ENCODE measurements at regions not wholly inside any gene's neighbourhood (a gene's known extent, or its start where the extent isn't known, plus 50 kb on each side); places are given as distances from the start of the nearest gene placed in this dataset.

DNA sequence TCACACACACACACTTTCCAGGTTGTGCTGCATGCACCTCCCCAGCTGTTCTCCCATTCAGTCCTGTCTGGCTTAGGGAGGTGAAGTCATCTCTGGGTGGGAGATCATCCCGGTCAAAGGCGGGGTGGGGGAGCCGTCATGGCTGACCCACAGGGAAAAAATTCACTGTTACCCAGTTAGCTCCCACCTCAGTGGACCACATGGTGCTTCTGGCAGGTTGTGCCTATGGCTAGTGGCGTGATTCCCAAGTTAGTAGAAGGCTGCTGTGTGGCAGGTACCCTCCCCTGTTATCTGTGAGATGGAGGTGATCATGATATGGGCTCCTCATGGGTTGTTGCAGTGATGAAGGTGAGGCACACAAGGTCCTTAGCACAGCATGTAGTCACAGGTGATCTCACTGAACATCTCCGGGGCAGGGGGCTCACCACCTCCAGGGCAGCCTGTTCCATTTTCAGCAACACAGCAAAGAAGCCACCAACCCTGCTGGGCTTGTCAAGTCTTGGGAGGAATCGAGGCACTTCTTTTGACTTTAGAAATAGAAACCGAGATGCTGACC lies 154.9 kb upstream of the CCND2 start:
- CTCF ChIA-PET: interaction anchor here (1.6 to 5.9 kb wide), 2 partner anchors 11 to 158 kb away, joined by 6 to 30 read pairs; no protein-coding TSS in a partner anchor
- no peaks in the 10 kb centered on the region for H3K27me3 ChIP-seq (ENCODE audit: control insufficient read depth, insufficient read depth, low read length)
- POLR2A ChIA-PET: no interaction called here

DNA sequence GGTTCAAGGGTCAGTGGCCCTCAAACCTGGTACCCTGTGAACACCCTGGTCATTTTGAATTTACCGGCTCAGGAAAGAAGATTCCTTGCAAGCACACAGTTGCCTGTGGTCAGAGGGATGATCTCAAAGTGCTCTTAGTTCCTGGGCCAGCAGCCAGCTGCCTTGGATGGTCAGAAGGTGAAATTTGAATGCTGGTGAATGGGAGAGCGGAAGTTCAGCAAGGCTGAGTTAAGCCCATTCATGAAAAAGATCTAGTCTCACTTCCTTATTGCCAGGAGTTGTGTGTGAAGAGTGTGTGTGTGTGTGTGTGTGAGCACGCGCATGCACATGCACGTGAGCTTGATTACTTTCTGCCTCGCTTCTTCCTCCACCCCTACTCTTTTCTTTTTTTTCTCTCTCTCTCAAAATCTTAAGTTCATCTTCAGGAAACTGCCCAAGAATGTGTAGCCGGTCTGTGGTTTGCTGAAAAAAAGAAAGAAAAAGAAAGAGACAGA lies 155.5 kb upstream of the CCND2 start:
- Histone ChIP-seq H3K27me3 (ENCODE audit: control insufficient read depth, insufficient read depth, low read length) (no peaks in the 10 kb centered on the region), H3K36me3 (ENCODE audit: control insufficient read depth, insufficient read depth, low read length) (no peaks in the 10 kb centered on the region), H3K4me3 (ENCODE audit: low read depth, low read length) (no peak overlapping the region)
- TF ChIP-seq, protein P1, sequence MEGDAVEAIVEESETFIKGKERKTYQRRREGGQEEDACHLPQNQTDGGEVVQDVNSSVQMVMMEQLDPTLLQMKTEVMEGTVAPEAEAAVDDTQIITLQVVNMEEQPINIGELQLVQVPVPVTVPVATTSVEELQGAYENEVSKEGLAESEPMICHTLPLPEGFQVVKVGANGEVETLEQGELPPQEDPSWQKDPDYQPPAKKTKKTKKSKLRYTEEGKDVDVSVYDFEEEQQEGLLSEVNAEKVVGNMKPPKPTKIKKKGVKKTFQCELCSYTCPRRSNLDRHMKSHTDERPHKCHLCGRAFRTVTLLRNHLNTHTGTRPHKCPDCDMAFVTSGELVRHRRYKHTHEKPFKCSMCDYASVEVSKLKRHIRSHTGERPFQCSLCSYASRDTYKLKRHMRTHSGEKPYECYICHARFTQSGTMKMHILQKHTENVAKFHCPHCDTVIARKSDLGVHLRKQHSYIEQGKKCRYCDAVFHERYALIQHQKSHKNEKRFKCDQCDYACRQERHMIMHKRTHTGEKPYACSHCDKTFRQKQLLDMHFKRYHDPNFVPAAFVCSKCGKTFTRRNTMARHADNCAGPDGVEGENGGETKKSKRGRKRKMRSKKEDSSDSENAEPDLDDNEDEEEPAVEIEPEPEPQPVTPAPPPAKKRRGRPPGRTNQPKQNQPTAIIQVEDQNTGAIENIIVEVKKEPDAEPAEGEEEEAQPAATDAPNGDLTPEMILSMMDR (IDR thresholded peaks at IDR 0.05; ENCODE audit: insufficient read depth, low read depth, low read length): no peak
- ChIA-PET POLR2A (interaction anchor here (0.6 kb wide), 1 partner anchor 160 kb away, joined by 3 read pairs; no protein-coding TSS in a partner anchor), CTCF (interaction anchor here (1.6 to 5.9 kb wide), 3 partner anchors 12 to 159 kb away, joined by 3 to 30 read pairs (median 6); no protein-coding TSS in a partner anchor)
- DNase-seq (ENCODE audit: low read depth): peak; percentile 9

More for the DNA sequence above, 154.9 kb upstream of the CCND2 start:
- TF ChIP-seq, protein P1 (IDR thresholded peaks at IDR 0.05; ENCODE audit: insufficient read depth, low read depth, low read length): no peak
- Histone ChIP-seq H3K36me3 (ENCODE audit: control insufficient read depth, insufficient read depth, low read length) (no peaks in the 10 kb centered on the region), H3K4me3 (ENCODE audit: low read depth, low read length) (no peak overlapping the region)
- DNase-seq (ENCODE audit: low read depth): no peak

DNA sequence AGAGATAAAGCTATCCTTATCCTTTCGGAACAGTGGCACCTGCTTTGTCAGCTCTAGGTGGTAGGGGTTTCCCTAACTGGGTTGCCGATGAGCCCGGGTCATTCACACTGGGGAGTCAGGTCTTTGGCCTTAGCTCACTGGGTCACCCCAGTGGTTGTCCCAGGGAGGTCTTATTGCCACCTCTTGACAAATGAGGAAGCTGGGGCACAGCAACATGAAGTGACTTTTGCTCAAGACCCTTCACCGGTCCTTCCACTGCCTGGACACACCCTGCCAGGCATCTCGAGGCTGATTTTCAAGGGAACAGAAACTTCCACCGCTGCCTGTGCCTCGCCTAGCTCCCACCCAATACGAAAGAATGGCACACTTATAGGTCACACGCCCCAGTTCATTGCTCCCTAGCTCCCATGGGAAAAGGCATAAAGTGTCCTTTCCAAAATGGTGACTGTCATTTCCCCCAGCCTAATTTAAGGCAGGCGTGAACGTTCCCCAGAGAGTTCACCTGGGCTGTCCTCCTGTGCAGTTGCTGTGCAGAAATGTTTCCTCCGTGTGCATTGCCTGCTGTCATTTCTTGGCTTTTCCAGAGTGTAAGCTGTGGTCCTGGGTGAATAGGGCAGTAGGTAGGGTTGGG lies 156.1 kb upstream of the CCND2 start:
- ChIA-PET POLR2A (interaction anchor here (0.6 kb wide), 1 partner anchor 160 kb away, joined by 3 read pairs; no protein-coding TSS in a partner anchor), CTCF (interaction anchor here (0.6 to 5.9 kb wide), 6 partner anchors 10 to 159 kb away, joined by 3 to 30 read pairs (median 4); no protein-coding TSS in a partner anchor)

DNA sequence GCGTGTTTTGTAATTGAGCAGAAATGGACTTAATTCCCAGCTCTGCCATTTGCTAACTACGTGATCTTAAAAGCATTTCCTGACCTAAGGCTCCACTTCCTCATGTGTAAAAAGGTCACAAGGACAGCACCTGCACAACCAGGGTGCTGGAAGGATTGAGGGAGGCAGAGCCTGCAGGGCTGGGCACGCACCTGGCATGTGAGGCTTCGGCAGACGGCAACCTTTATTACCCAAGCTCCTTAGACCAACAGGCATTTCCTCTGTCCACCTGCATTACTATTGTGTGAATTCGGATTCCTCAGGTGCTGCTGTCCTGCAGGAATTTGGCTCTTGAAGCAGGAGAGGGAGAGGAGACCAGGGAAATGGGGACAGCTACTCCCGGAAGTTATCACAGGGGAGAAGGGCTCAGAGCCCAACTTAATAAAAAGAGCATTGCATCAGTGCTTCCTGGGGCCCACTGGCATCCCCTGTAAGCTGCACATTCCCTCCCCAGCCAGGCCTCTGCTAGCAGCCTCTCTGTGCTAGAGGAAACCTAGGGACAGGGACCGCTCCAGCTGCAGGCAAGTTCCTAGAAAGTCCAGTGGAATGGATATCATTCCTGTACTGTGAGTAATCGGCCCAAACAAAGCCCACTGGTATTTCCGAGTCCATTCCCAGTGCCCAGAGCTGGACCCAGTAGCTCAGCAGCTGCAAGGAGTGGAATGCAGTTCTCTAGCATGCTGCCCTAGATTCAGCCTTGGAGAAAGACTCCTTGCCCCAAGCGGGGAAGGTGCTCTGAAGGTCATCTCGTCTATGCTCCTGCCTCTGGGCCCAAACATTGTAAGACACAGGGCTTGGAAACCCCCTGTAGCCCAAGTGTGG lies 157.1 kb upstream of the CCND2 start:
- Histone ChIP-seq H3K27me3 (ENCODE audit: control insufficient read depth, insufficient read depth, low read length) (no peaks in the 10 kb centered on the region; the same call in none of the 2 replicates), H3K4me3 (ENCODE audit: low read depth, low read length) (no peak overlapping the region), H3K36me3 (ENCODE audit: control insufficient read depth, insufficient read depth, low read length) (no peaks in the 10 kb centered on the region)
- peak; percentile 19 for DNase-seq (ENCODE audit: low read depth)
- TF ChIP-seq, protein P1 (IDR thresholded peaks at IDR 0.05; ENCODE audit: insufficient read depth, low read depth, low read length): no peak
- ChIA-PET POLR2A (no interaction called here), CTCF (interaction anchor here (0.9 to 5.9 kb wide), 4 partner anchors 9 to 160 kb away, joined by 3 to 30 read pairs (median 4); no protein-coding TSS in a partner anchor)

More for the DNA sequence above, 156.1 kb upstream of the CCND2 start:
- no peaks in the 10 kb centered on the region for H3K27me3 ChIP-seq (ENCODE audit: control insufficient read depth, insufficient read depth, low read length)
- TF ChIP-seq, protein P1 (IDR thresholded peaks at IDR 0.05; ENCODE audit: insufficient read depth, low read depth, low read length): no peak
- H3K4me3 ChIP-seq (ENCODE audit: low read depth, low read length): no peak overlapping the region
- DNase-seq (ENCODE audit: low read depth): no peak
- no peaks in the 10 kb centered on the region for H3K36me3 ChIP-seq (ENCODE audit: control insufficient read depth, insufficient read depth, low read length)
